HG03442 (cell line): ENCODE measurements at regions not wholly inside any gene's neighbourhood (a gene's known extent, or its start where the extent isn't known, plus 50 kb on each side); places are given as distances from the start of the nearest gene placed in this dataset.

ENCODE experiments used
- ATAC-seq: cut with Tn5 transposase; IDR thresholded peaks from one replicate; pipeline ENCODE4 v1.9.1; 2021; ENCODE audit warnings: mild to moderate bottlenecking, moderate library complexity; ENCODE audit not compliant: unreplicated experiment

- no peak for ATAC-seq
Measured at GRCh38 chr13:85666356-85666755, 132.9 kb downstream of the SLITRK6 start.

GRCh38 chr13:85665286-85665685, 133.9 kb downstream of the SLITRK6 start:
- no peak for ATAC-seq

GRCh38 chr13:85663856-85664255, 135.4 kb downstream of the SLITRK6 start:
- ATAC-seq: no peak

GRCh38 chr13:85662186-85662585, 137.0 kb downstream of the SLITRK6 start:
- no peak for ATAC-seq

- ATAC-seq: no peak
Measured at GRCh38 chr13:85661675-85662074, 137.5 kb downstream of the SLITRK6 start.

GRCh38 chr13:85659493-85659892, 139.7 kb downstream of the SLITRK6 start:
- no peak for ATAC-seq

- no peak for ATAC-seq
Measured at GRCh38 chr13:85657942-85658341, 141.3 kb downstream of the SLITRK6 start.

GRCh38 chr13:85655040-85655439, 144.2 kb downstream of the SLITRK6 start:
- no peak for ATAC-seq

- ATAC-seq: no peak
Measured at GRCh38 chr13:85654227-85654626, 145.0 kb downstream of the SLITRK6 start.

- no peak for ATAC-seq
Measured at GRCh38 chr13:85653681-85654080, 145.5 kb downstream of the SLITRK6 start.

- ATAC-seq: no peak
Measured at GRCh38 chr13:85652491-85652890, 146.7 kb downstream of the SLITRK6 start.

- no peak for ATAC-seq
Measured at GRCh38 chr13:85651440-85651839, 147.8 kb downstream of the SLITRK6 start.

- ATAC-seq: no peak
Measured at GRCh38 chr13:85650613-85651012, 148.6 kb downstream of the SLITRK6 start.

GRCh38 chr13:85640727-85641126, 158.5 kb downstream of the SLITRK6 start:
- no peak for ATAC-seq

GRCh38 chr13:85638815-85639393, 160.3 kb downstream of the SLITRK6 start:
- no peak for ATAC-seq

GRCh38 chr13:85638265-85638664, 161.0 kb downstream of the SLITRK6 start:
- no peak for ATAC-seq

- no peak for ATAC-seq
Measured at GRCh38 chr13:85632526-85633195, 166.6 kb downstream of the SLITRK6 start.

GRCh38 chr13:85631801-85632200, 167.4 kb downstream of the SLITRK6 start:
- no peak for ATAC-seq

- no peak for ATAC-seq
Measured at GRCh38 chr13:85626603-85627002, 172.6 kb downstream of the SLITRK6 start.

- no peak for ATAC-seq
Measured at GRCh38 chr13:85619321-85619720, 179.9 kb downstream of the SLITRK6 start.

GRCh38 chr13:85618521-85618920, 180.7 kb downstream of the SLITRK6 start:
- ATAC-seq: no peak

GRCh38 chr13:85616275-85616674, 182.9 kb downstream of the SLITRK6 start:
- no peak for ATAC-seq

GRCh38 chr13:85615031-85615430, 184.2 kb downstream of the SLITRK6 start:
- no peak for ATAC-seq
